GM12878 (cell line): ENCODE measurements at regions not wholly inside any gene's neighbourhood (a gene's known extent, or its start where the extent isn't known, plus 50 kb on each side); places are given as distances from the start of the nearest gene placed in this dataset.

Experiments used
- ATAC-seq: fragments of 200-7000 bp; cut with Tn5 transposase; 3 replicates; pipeline ENCODE4 v1.9.1; 2020; ENCODE audit warnings: mild to moderate bottlenecking, moderate library complexity
- BruUV-seq: library from RNA; stranded (reverse); fragments of 400-500 nt; replicated peaks from 2 replicates; lab custom pipeline; 2021; lab: Mats Ljungman, UMichigan
- CTCF ChIA-PET: fragments of 300-600 bp; sonication (Branson Sonifier 250); formaldehyde crosslinking; extraction: SDS; loops from one replicate; lab custom pipeline; 2021; ENCODE audit warnings: inconsistent platforms; lab: Yijun Ruan, JAX
- POLR2A ChIA-PET: fragments of 350-600 bp; formaldehyde crosslinking; extraction: SDS; loops from one replicate; lab custom pipeline; 2021; ENCODE audit warnings: inconsistent platforms; lab: Charles Lee
- RAD21 ChIA-PET: fragments of 300-600 bp; sonication (Branson Sonifier 250); formaldehyde crosslinking; loops from one replicate; lab custom pipeline; 2023; ENCODE audit warnings: antibody characterized with exemption; ENCODE audit not compliant: unreplicated experiment; lab: Charles Lee
- SMC1A ChIA-PET: fragments of 300-600 bp; sonication (Branson Sonifier 250); formaldehyde crosslinking; loops from one replicate; lab custom pipeline; 2023; ENCODE audit not compliant: unreplicated experiment, uncharacterized antibody; lab: Charles Lee
- DNase-seq: peaks from one replicate; pipeline ENCODE4 v3.0.0-alpha.2; 2011; ENCODE audit warnings: low read depth, low spot score
- FAIRE-seq: peaks from 3 replicates; lab custom pipeline; 2011; peaks lifted over from hg19 to GRCh38; lab: Jason Lieb, UNC
- H2AFZ ChIP-seq: 2 replicates; pipeline ENCODE4 v1.6.0; 2011; ENCODE audit warnings: low read depth, low read length, control low read depth; ENCODE audit not compliant: control insufficient read depth
- H3K27ac ChIP-seq: 2 replicates; pipeline ENCODE4 v1.5.1; 2011; ENCODE audit warnings: control low read depth; ENCODE audit not compliant: control insufficient read depth, insufficient read depth
- H3K27me3 ChIP-seq, 2 experiments: replicated peaks in 1 of 2; 2 replicates each; pipeline versions ENCODE4 v1.6.0 to v1.6.1; 2011; ENCODE audit warnings: low read length in 1 of 2; ENCODE audit not compliant: control insufficient read depth in 2 of 2, insufficient read depth in 2 of 2
- H3K36me3 ChIP-seq, 2 experiments: 2 replicates each; pipeline ENCODE4 v1.5.1; 2011; ENCODE audit warnings: low read length in 1 of 2; ENCODE audit not compliant: control insufficient read depth in 2 of 2, insufficient read depth in 2 of 2
- H3K4me1 ChIP-seq: 2 replicates; pipeline ENCODE4 v1.6.1; 2011; ENCODE audit warnings: mild to moderate bottlenecking, low read length, moderate library complexity, mixed read lengths; ENCODE audit not compliant: control insufficient read depth, insufficient read depth
- H3K4me2 ChIP-seq: 2 replicates; pipeline ENCODE4 v1.6.0; 2011; ENCODE audit warnings: control low read depth; ENCODE audit not compliant: control insufficient read depth, insufficient read depth
- H3K4me3 ChIP-seq: fragments of 200-600 bp; sonication (generic); 2 replicates; pipeline ENCODE4 v1.5.1; 2016
- H3K79me2 ChIP-seq: 2 replicates; pipeline ENCODE4 v1.6.0; 2011; ENCODE audit warnings: low read length; ENCODE audit not compliant: control insufficient read depth, insufficient read depth
- H3K9ac ChIP-seq: 2 replicates; pipeline ENCODE4 v1.8.0; 2011; ENCODE audit warnings: low read length, control low read depth, mixed read lengths; ENCODE audit not compliant: control insufficient read depth, insufficient read depth
- H3K9me3 ChIP-seq: replicated peaks from 3 replicates; pipeline ENCODE4 v1.5.1; 2011; ENCODE audit warnings: mild to moderate bottlenecking, low read length; ENCODE audit not compliant: control insufficient read depth, insufficient read depth
- H4K20me1 ChIP-seq: 2 replicates; pipeline ENCODE4 v1.6.0; 2011; ENCODE audit not compliant: control insufficient read depth, insufficient read depth
- BACH1 ChIP-seq: fragments of 450-650 bp; IDR thresholded peaks from 2 replicates; pipeline ENCODE4 v1.6.1; 2017; ENCODE audit warnings: mild to moderate bottlenecking, borderline replicate concordance
- BCLAF1 ChIP-seq: fragments of 450-650 bp; IDR thresholded peaks from 2 replicates; pipeline ENCODE4 v1.6.1; 2017; ENCODE audit warnings: antibody characterized with exemption, mild to moderate bottlenecking, moderate library complexity
- BRCA1 ChIP-seq: IDR thresholded peaks from 2 replicates; pipeline ENCODE4 v1.6.1; 2011; ENCODE audit warnings: low read depth, low read length, improper control_type of control experiment
- CBX5 ChIP-seq: sonication (generic); IDR thresholded peaks from 2 replicates; pipeline ENCODE4 v1.6.1; 2016; ENCODE audit warnings: low read depth, moderate library complexity, mild to moderate bottlenecking, inconsistent platforms
- CEBPZ ChIP-seq: fragments of 150-350 bp; IDR thresholded peaks from 2 replicates; pipeline ENCODE4 v1.6.1; 2016; ENCODE audit warnings: low read depth, low read length
- CHD2 ChIP-seq: IDR thresholded peaks from 2 replicates; pipeline ENCODE4 v1.6.1; 2011; ENCODE audit warnings: low read depth, low read length, improper control_type of control experiment, borderline replicate concordance
- EED ChIP-seq: sonication (generic); IDR thresholded peaks from 2 replicates; pipeline ENCODE4 v1.6.1; 2016; ENCODE audit warnings: antibody characterized with exemption, low read depth
- HDAC2 ChIP-seq: fragments of 200-600 bp; sonication (generic); IDR thresholded peaks from 2 replicates; pipeline ENCODE4 v1.6.1; 2017
- IRF3 ChIP-seq: fragments of 450-650 bp; IDR thresholded peaks from 2 replicates; pipeline ENCODE4 v1.6.1; 2014; ENCODE audit warnings: mild to moderate bottlenecking
- KLF5 ChIP-seq: fragments of 450-650 bp; IDR thresholded peaks from 2 replicates; pipeline ENCODE4 v1.6.1; 2014; ENCODE audit warnings: mild to moderate bottlenecking; ENCODE audit not compliant: partially characterized antibody
- MYB ChIP-seq: fragments of 150-350 bp; IDR thresholded peaks from 2 replicates; pipeline ENCODE4 v1.6.1; 2014; ENCODE audit warnings: mild to moderate bottlenecking, low read depth, low read length, borderline replicate concordance
- POU2F2 ChIP-seq: IDR thresholded peaks from 3 replicates; pipeline ENCODE4 v1.6.1; 2011; ENCODE audit warnings: low read depth, mild to moderate bottlenecking, low read length, borderline replicate concordance
- USF2 ChIP-seq: IDR thresholded peaks from 2 replicates; pipeline ENCODE4 v1.6.1; 2011; ENCODE audit warnings: low read depth, low read length, improper control_type of control experiment, borderline replicate concordance
- ZBTB33 ChIP-seq: fragments of 450-650 bp; IDR thresholded peaks from 2 replicates; pipeline ENCODE4 v1.6.1; 2017; ENCODE audit warnings: mild to moderate bottlenecking
- ZSCAN29 ChIP-seq: fragments of 450-650 bp; IDR thresholded peaks from 2 replicates; pipeline ENCODE4 v1.6.1; 2017; ENCODE audit warnings: mild to moderate bottlenecking, moderate library complexity
- WGBS: methylation state at CpG from one replicate; pipeline ENCODE4 v1.1.6; 2016; ENCODE audit warnings: low lambda C conversion rate; ENCODE audit not compliant: insufficient replicate concordance, insufficient coverage; ENCODE audit errors: missing lambda C conversion rate; 5-methylcytosine and 5-hydroxymethylcytosine counted together
- in situ Hi-C: fragments of 300-500 bp; cut with MboI; formaldehyde crosslinking; loops from 9 replicates; pipeline ENCODE4 v1.14.3; 2018; ENCODE audit warnings: mixed read lengths
- intact Hi-C: fragments of 100-400 bp; cut with micrococcal nuclease; formaldehyde crosslinking; loops from one replicate; pipeline ENCODE4 v1.14.2; 2022; ENCODE audit not compliant: unreplicated experiment

GRCh38 chr12:24478254-24478653 lies 470.6 kb downstream of the BCAT1 start (continued):
- no peak for TF ChIP-seq MYB
- TF ChIP-seq POU2F2: no peak
- no peak for TF ChIP-seq USF2
- TF ChIP-seq CEBPZ: no peak
- no peak for TF ChIP-seq IRF3
- TF ChIP-seq BRCA1: no peak
- TF ChIP-seq CBX5: no peak

GRCh38 chr12:24476310-24476709 lies 472.6 kb downstream of the BCAT1 start:
- ChIA-PET CTCF (no interaction called here), RAD21 (no interaction called here), POLR2A (no interaction called here), SMC1A (no interaction called here)
- ATAC-seq (no peak), DNase-seq (no peak), FAIRE-seq (no peak)
- H3K9ac ChIP-seq: no peak overlapping the region
- H3K79me2 ChIP-seq: no peaks in the 10 kb centered on the region
- no peak overlapping the region for H2AFZ ChIP-seq
- BruUV-seq: no TSS peak
- WGBS: 38% methylated on average over 6 of the region's 6 CpGs
- in situ Hi-C loops: no loop called here
- H3K4me2 ChIP-seq: no peak overlapping the region
- H3K27ac ChIP-seq: no peak overlapping the region
- no peaks in the 10 kb centered on the region for H3K9me3 ChIP-seq
- no peak overlapping the region for H3K4me3 ChIP-seq
- no peaks in the 10 kb centered on the region for H3K36me3 ChIP-seq
- no peaks in the 10 kb centered on the region for H3K27me3 ChIP-seq
- no peaks in the 10 kb centered on the region for H4K20me1 ChIP-seq
- no peaks in the 10 kb centered on the region for H3K4me1 ChIP-seq
- intact Hi-C loops: no loop called here
- TF ChIP-seq EED (no peak), BACH1 (no peak), KLF5 (no peak), HDAC2 (no peak), ZSCAN29 (no peak), CHD2 (no peak), BCLAF1 (no peak), ZBTB33 (no peak)
